ENCODE measurements at regions not wholly inside any gene's neighbourhood (a gene's known extent, or its start where the extent isn't known, plus 50 kb on each side); places are given as distances from the start of the nearest gene placed in this dataset.
A peak's percentile ranks its signal among the peaks of the same experiment; 100 is the strongest.
"Not testable (repeated sequence)": the region's sequence is repeated elsewhere in the genome, so short reads cannot be mapped to it uniquely, and the experiment has no call there.

- DNase-seq (ENCODE audit: low read depth) = no peak
- no peak overlapping the region for H3K4me3 ChIP-seq (ENCODE audit: low read length)
- no peak for TF ChIP-seq CTCF (IDR thresholded peaks at IDR 0.05; ENCODE audit: insufficient read depth, low read depth, low read length, missing control alignments)
Measured at GRCh38 chr9:82424599-82425120, 436.1 kb downstream of the SPATA31D1 start.

- TF ChIP-seq CTCF (IDR thresholded peaks at IDR 0.05; ENCODE audit: insufficient read depth, low read depth, low read length, missing control alignments) = no peak
- H3K4me3 ChIP-seq (ENCODE audit: low read length) = no peak overlapping the region
- no peak for DNase-seq (ENCODE audit: low read depth)
Measured at GRCh38 chr9:82431121-82431520, 442.5 kb downstream of the SPATA31D1 start.

- not testable (repeated sequence) for H3K4me3 ChIP-seq (ENCODE audit: low read length); DNase-seq (ENCODE audit: low read depth)
Measured at GRCh38 chr9:82433290-82433931, 444.8 kb downstream of the SPATA31D1 start.

- no peak for TF ChIP-seq CTCF (IDR thresholded peaks at IDR 0.05; ENCODE audit: insufficient read depth, low read depth, low read length, missing control alignments)
- H3K4me3 ChIP-seq (ENCODE audit: low read length) = no peak overlapping the region
- peak; percentile 87 for DNase-seq (ENCODE audit: low read depth)
Measured at GRCh38 chr9:82436475-82436874, 447.9 kb downstream of the SPATA31D1 start.

- DNase-seq (ENCODE audit: low read depth) = peak; percentile 44
- not testable (repeated sequence) for H3K4me3 ChIP-seq (ENCODE audit: low read length)
Measured at GRCh38 chr9:82437183-82437582, 448.6 kb downstream of the SPATA31D1 start.

GRCh38 chr9:82438581-82438980 is 450.0 kb downstream of the SPATA31D1 start:
- DNase-seq (ENCODE audit: low read depth) = peak; percentile 11
- no peak for TF ChIP-seq CTCF (IDR thresholded peaks at IDR 0.05; ENCODE audit: insufficient read depth, low read depth, low read length, missing control alignments)
- no peak overlapping the region for H3K4me3 ChIP-seq (ENCODE audit: low read length)

GRCh38 chr9:82443312-82443711 is 454.7 kb downstream of the SPATA31D1 start:
- H3K4me3 ChIP-seq (ENCODE audit: low read length) = no peak overlapping the region
- no peak for TF ChIP-seq CTCF (IDR thresholded peaks at IDR 0.05; ENCODE audit: insufficient read depth, low read depth, low read length, missing control alignments)
- no peak for DNase-seq (ENCODE audit: low read depth)

GRCh38 chr9:82445556-82445955 is 457.0 kb downstream of the SPATA31D1 start:
- no peak overlapping the region for H3K4me3 ChIP-seq (ENCODE audit: low read length)
- TF ChIP-seq CTCF (IDR thresholded peaks at IDR 0.05; ENCODE audit: insufficient read depth, low read depth, low read length, missing control alignments) = no peak
- DNase-seq (ENCODE audit: low read depth) = peak; percentile 42

Measured in epithelial cell of esophagus (primary cell).